MM.1S (cell line): ENCODE measurements at regions not wholly inside any gene's neighbourhood (a gene's known extent, or its start where the extent isn't known, plus 50 kb on each side); places are given as distances from the start of the nearest gene placed in this dataset.

Experiments
- EZH2 ChIP-seq: fragments of 300-600 bp; sonication (generic); optimal IDR thresholded peaks from 2 replicates; pipeline ENCODE3; 2017; ENCODE audit warnings: low read depth, mild to moderate bottlenecking, antibody characterized with exemption, low read length, mixed read lengths
- TF ChIP-seq, protein P1 (sequence below): fragments of 300-600 bp; sonication (generic); IDR thresholded peaks from 2 replicates; pipeline ENCODE4 v1.5.1; 2016; ENCODE audit warnings: antibody characterized with exemption, low read length, mixed read lengths

- TF ChIP-seq, protein P1, sequence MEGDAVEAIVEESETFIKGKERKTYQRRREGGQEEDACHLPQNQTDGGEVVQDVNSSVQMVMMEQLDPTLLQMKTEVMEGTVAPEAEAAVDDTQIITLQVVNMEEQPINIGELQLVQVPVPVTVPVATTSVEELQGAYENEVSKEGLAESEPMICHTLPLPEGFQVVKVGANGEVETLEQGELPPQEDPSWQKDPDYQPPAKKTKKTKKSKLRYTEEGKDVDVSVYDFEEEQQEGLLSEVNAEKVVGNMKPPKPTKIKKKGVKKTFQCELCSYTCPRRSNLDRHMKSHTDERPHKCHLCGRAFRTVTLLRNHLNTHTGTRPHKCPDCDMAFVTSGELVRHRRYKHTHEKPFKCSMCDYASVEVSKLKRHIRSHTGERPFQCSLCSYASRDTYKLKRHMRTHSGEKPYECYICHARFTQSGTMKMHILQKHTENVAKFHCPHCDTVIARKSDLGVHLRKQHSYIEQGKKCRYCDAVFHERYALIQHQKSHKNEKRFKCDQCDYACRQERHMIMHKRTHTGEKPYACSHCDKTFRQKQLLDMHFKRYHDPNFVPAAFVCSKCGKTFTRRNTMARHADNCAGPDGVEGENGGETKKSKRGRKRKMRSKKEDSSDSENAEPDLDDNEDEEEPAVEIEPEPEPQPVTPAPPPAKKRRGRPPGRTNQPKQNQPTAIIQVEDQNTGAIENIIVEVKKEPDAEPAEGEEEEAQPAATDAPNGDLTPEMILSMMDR, result no peak
- TF ChIP-seq EZH2, result no peak
Observed at GRCh38 chr10:80893256-80893655, 355.6 kb downstream of the SH2D4B start.
